ENCODE measurements at regions not wholly inside any gene's neighbourhood (a gene's known extent, or its start where the extent isn't known, plus 50 kb on each side); places are given as distances from the start of the nearest gene placed in this dataset.

- Histone ChIP-seq H3K36me3 (ENCODE audit: insufficient read depth) (no peaks in the 10 kb centered on the region), H3K27ac (ENCODE audit: low read depth) (no peak overlapping the region), H3K4me3 (no peak overlapping the region), H3K27me3 (ENCODE audit: insufficient read depth) (no peaks in the 10 kb centered on the region), H4K20me1 (replicated peaks; ENCODE audit: insufficient read depth) (no peaks in the 10 kb centered on the region), H3K9me2 (ENCODE audit: insufficient read depth) (no peaks in the 10 kb centered on the region), H3K79me2 (replicated peaks; ENCODE audit: insufficient read depth) (no peaks in the 10 kb centered on the region), H2AFZ (no peak overlapping the region), H3K4me1 (ENCODE audit: insufficient read depth) (no peaks in the 10 kb centered on the region), H3F3A (replicated peaks; ENCODE audit: low read depth) (no peaks in the 10 kb centered on the region), H3K4me2 (no peak overlapping the region)
- 0 out of 3 replicates have a peak, but pooled peaks cover 3% of the 10 kb centered on the region for H3K4me1 Mint-ChIP-seq
- peaks cover 8% of the 10 kb centered on the region for H3K27me3 Mint-ChIP-seq (ENCODE audit: insufficient read depth, low read depth, poor library complexity)
- no peak for DNase-seq (ENCODE audit: low spot score)
- H3K36me3 Mint-ChIP-seq (ENCODE audit: low read depth): no peaks in the 10 kb centered on the region; the same call in 2 of the 3 replicates
- ATAC-seq: no peak
- no peaks in the 10 kb centered on the region for H3K9me3 Mint-ChIP-seq
- H3K27ac Mint-ChIP-seq: no peak overlapping the region
- no peak overlapping the region for H3K4me3 Mint-ChIP-seq
- no peak for TF ChIP-seq EZH2phosphoT487 (IDR thresholded peaks at IDR 0.05; ENCODE audit: unreplicated experiment)
Observed at GRCh38 chr18:75524841-75525240, 97.3 kb upstream of the SMIM21 start.

DNA sequence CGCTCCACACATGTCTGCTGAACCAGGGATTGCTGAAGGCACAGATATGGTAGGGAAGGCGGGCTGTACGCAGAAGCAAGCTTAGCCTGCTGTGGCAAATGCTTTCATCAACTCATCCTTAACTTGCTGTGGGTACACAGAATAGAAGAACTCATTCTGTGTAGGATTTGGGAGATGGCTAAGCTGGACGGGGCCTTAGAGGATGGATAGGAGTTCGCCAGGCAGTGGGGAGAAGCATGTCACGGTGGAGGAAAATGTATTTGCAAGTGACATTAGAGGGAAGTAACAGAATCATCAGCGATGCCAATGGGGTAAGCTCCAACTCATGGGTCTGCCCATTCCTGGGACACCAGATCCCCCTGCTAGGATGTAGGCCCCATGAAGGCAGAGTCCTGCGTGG lies 96.7 kb upstream of the SMIM21 start:
- no peaks in the 10 kb centered on the region; the same call in 2 of the 3 replicates for H3K36me3 Mint-ChIP-seq (ENCODE audit: low read depth)
- Histone ChIP-seq H3K36me3 (ENCODE audit: insufficient read depth) (no peaks in the 10 kb centered on the region), H2AFZ (no peak overlapping the region), H4K20me1 (replicated peaks; ENCODE audit: insufficient read depth) (no peaks in the 10 kb centered on the region), H3K4me2 (no peak overlapping the region), H3K27ac (ENCODE audit: low read depth) (no peak overlapping the region), H3K4me3 (no peak overlapping the region), H3F3A (replicated peaks; ENCODE audit: low read depth) (no peaks in the 10 kb centered on the region), H3K4me1 (ENCODE audit: insufficient read depth) (no peaks in the 10 kb centered on the region), H3K9me2 (ENCODE audit: insufficient read depth) (no peaks in the 10 kb centered on the region), H3K27me3 (ENCODE audit: insufficient read depth) (no peaks in the 10 kb centered on the region), H3K79me2 (replicated peaks; ENCODE audit: insufficient read depth) (no peaks in the 10 kb centered on the region)
- H3K27me3 Mint-ChIP-seq (ENCODE audit: insufficient read depth, low read depth, poor library complexity): peaks cover 8% of the 10 kb centered on the region
- H3K27ac Mint-ChIP-seq: no peak overlapping the region
- no peak for ATAC-seq
- TF ChIP-seq CREB1 (CRISPR knock-in tag; IDR thresholded peaks at IDR 0.05; ENCODE audit: low read depth): no peak
- no peak for TF ChIP-seq JUNB (IDR thresholded peaks at IDR 0.05; ENCODE audit: unreplicated experiment)
- TF ChIP-seq ZNF331 (CRISPR knock-in tag; IDR thresholded peaks at IDR 0.05; ENCODE audit: low read depth): no peak
- no peak for TF ChIP-seq ZNF114 (CRISPR knock-in tag; IDR thresholded peaks at IDR 0.05)
- TF ChIP-seq EZH2phosphoT487 (IDR thresholded peaks at IDR 0.05; ENCODE audit: unreplicated experiment): no peak
- TF ChIP-seq, protein P1, sequence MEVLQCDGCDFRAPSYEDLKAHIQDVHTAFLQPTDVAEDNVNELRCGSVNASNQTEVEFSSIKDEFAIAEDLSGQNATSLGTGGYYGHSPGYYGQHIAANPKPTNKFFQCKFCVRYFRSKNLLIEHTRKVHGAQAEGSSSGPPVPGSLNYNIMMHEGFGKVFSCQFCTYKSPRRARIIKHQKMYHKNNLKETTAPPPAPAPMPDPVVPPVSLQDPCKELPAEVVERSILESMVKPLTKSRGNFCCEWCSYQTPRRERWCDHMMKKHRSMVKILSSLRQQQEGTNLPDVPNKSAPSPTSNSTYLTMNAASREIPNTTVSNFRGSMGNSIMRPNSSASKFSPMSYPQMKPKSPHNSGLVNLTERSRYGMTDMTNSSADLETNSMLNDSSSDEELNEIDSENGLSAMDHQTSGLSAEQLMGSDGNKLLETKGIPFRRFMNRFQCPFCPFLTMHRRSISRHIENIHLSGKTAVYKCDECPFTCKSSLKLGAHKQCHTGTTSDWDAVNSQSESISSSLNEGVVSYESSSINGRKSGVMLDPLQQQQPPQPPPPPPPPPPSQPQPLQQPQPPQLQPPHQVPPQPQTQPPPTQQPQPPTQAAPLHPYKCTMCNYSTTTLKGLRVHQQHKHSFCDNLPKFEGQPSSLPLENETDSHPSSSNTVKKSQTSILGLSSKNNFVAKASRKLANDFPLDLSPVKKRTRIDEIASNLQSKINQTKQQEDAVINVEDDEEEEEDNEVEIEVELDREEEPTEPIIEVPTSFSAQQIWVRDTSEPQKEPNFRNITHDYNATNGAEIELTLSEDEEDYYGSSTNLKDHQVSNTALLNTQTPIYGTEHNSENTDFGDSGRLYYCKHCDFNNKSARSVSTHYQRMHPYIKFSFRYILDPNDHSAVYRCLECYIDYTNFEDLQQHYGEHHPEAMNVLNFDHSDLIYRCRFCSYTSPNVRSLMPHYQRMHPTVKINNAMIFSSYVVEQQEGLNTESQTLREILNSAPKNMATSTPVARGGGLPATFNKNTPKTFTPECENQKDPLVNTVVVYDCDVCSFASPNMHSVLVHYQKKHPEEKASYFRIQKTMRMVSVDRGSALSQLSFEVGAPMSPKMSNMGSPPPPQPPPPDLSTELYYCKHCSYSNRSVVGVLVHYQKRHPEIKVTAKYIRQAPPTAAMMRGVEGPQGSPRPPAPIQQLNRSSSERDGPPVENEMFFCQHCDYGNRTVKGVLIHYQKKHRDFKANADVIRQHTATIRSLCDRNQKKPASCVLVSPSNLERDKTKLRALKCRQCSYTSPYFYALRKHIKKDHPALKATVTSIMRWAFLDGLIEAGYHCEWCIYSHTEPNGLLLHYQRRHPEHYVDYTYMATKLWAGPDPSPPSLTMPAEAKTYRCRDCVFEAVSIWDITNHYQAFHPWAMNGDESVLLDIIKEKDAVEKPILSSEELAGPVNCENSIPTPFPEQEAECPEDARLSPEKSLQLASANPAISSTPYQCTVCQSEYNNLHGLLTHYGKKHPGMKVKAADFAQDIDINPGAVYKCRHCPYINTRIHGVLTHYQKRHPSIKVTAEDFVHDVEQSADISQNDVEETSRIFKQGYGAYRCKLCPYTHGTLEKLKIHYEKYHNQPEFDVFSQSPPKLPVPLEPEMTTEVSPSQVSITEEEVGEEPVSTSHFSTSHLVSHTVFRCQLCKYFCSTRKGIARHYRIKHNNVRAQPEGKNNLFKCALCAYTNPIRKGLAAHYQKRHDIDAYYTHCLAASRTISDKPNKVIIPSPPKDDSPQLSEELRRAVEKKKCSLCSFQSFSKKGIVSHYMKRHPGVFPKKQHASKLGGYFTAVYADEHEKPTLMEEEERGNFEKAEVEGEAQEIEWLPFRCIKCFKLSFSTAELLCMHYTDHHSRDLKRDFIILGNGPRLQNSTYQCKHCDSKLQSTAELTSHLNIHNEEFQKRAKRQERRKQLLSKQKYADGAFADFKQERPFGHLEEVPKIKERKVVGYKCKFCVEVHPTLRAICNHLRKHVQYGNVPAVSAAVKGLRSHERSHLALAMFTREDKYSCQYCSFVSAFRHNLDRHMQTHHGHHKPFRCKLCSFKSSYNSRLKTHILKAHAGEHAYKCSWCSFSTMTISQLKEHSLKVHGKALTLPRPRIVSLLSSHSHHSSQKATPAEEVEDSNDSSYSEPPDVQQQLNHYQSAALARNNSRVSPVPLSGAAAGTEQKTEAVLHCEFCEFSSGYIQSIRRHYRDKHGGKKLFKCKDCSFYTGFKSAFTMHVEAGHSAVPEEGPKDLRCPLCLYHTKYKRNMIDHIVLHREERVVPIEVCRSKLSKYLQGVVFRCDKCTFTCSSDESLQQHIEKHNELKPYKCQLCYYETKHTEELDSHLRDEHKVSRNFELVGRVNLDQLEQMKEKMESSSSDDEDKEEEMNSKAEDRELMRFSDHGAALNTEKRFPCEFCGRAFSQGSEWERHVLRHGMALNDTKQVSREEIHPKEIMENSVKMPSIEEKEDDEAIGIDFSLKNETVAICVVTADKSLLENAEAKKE (CRISPR knock-in tag; IDR thresholded peaks at IDR 0.05): no peak
- TF ChIP-seq, protein P2, sequence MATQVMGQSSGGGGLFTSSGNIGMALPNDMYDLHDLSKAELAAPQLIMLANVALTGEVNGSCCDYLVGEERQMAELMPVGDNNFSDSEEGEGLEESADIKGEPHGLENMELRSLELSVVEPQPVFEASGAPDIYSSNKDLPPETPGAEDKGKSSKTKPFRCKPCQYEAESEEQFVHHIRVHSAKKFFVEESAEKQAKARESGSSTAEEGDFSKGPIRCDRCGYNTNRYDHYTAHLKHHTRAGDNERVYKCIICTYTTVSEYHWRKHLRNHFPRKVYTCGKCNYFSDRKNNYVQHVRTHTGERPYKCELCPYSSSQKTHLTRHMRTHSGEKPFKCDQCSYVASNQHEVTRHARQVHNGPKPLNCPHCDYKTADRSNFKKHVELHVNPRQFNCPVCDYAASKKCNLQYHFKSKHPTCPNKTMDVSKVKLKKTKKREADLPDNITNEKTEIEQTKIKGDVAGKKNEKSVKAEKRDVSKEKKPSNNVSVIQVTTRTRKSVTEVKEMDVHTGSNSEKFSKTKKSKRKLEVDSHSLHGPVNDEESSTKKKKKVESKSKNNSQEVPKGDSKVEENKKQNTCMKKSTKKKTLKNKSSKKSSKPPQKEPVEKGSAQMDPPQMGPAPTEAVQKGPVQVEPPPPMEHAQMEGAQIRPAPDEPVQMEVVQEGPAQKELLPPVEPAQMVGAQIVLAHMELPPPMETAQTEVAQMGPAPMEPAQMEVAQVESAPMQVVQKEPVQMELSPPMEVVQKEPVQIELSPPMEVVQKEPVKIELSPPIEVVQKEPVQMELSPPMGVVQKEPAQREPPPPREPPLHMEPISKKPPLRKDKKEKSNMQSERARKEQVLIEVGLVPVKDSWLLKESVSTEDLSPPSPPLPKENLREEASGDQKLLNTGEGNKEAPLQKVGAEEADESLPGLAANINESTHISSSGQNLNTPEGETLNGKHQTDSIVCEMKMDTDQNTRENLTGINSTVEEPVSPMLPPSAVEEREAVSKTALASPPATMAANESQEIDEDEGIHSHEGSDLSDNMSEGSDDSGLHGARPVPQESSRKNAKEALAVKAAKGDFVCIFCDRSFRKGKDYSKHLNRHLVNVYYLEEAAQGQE (IDR thresholded peaks at IDR 0.05; ENCODE audit: unreplicated experiment): no peak
- no peak for TF ChIP-seq EZH2 (IDR thresholded peaks at IDR 0.05; ENCODE audit: low read depth, unreplicated experiment)
- no peak for TF ChIP-seq ETS1 (IDR thresholded peaks at IDR 0.05)
- TF ChIP-seq NANOG (IDR thresholded peaks at IDR 0.05; ENCODE audit: borderline replicate concordance): no peak
- no peak for TF ChIP-seq POLR2AphosphoS5 (IDR thresholded peaks at IDR 0.05; ENCODE audit: low read depth)
- H3K4me3 Mint-ChIP-seq: no peak overlapping the region
- H3K4me1 Mint-ChIP-seq: 0 out of 3 replicates have a peak, but pooled peaks cover 3% of the 10 kb centered on the region
- no peak for DNase-seq (ENCODE audit: low spot score)
- no peaks in the 10 kb centered on the region for H3K9me3 Mint-ChIP-seq

Data from GM23338 (cell line).